ENCODE measurements at regions not wholly inside any gene's neighbourhood (a gene's known extent, or its start where the extent isn't known, plus 50 kb on each side); places are given as distances from the start of the nearest gene placed in this dataset.

DNA sequence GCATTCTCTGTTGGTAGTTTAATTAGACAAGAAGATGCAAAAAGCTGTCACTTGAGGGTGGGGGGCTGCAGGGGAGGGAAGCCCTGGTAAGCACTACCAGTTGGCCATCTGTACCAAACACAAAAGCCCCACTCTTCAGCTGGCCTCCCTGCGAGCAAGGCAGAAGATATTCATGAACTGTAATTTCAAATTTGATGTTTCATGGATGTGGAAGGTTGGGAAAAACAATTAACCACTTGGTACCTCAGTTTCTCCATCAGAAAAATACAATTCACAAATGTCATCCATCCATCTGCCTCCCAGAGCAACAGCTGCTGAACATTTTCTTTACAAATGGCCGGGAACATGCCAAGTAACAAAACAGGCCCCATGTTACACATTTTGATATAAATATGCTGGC, 265.3 kb downstream of the HNRNPD start:
- TF ChIP-seq, protein P1, sequence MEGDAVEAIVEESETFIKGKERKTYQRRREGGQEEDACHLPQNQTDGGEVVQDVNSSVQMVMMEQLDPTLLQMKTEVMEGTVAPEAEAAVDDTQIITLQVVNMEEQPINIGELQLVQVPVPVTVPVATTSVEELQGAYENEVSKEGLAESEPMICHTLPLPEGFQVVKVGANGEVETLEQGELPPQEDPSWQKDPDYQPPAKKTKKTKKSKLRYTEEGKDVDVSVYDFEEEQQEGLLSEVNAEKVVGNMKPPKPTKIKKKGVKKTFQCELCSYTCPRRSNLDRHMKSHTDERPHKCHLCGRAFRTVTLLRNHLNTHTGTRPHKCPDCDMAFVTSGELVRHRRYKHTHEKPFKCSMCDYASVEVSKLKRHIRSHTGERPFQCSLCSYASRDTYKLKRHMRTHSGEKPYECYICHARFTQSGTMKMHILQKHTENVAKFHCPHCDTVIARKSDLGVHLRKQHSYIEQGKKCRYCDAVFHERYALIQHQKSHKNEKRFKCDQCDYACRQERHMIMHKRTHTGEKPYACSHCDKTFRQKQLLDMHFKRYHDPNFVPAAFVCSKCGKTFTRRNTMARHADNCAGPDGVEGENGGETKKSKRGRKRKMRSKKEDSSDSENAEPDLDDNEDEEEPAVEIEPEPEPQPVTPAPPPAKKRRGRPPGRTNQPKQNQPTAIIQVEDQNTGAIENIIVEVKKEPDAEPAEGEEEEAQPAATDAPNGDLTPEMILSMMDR (IDR thresholded peaks at IDR 0.05; ENCODE audit: low read depth, low read length), result no peak
- Histone ChIP-seq H3K9me3 (ENCODE audit: control insufficient read depth, insufficient read depth, low read length) (no peaks in the 10 kb centered on the region), H3K4me3 (ENCODE audit: low read depth, low read length) (no peak overlapping the region), H3K27ac (ENCODE audit: low read depth, low read length) (no peak overlapping the region), H3K27me3 (ENCODE audit: control insufficient read depth, insufficient read depth, low read length) (peaks cover 2% of the 10 kb centered on the region)
- no peak for DNase-seq (ENCODE audit: low read depth, low spot score)
- ChIA-PET CTCF (no interaction called here), POLR2A (no interaction called here)

DNA sequence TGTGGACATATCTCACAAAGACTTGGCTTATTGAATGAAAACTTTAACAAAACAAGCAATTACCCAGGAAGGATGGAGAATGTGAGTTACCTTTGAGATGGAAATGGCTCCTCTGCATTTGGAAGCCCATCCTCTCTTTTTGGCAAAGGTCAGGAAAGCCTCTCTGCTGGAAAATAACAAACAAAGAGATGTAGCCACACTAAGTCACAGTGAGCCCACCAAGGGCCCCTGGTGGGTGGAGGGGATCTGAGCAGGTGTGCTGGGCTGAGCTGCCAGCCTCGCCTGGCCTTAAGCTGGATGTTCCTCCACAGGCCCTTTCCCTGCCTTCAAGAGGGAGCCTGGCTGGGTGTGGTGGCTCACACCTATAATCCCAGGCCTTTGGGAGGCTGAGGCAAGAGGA, 269.2 kb downstream of the HNRNPD start:
- TF ChIP-seq, protein P1 (IDR thresholded peaks at IDR 0.05; ENCODE audit: low read depth, low read length), result no peak
- Histone ChIP-seq H3K9me3 (ENCODE audit: control insufficient read depth, insufficient read depth, low read length) (no peaks in the 10 kb centered on the region), H3K27me3 (ENCODE audit: control insufficient read depth, insufficient read depth, low read length) (no peaks in the 10 kb centered on the region), H3K27ac (ENCODE audit: low read depth, low read length) (no peak overlapping the region), H3K4me3 (ENCODE audit: low read depth, low read length) (no peak overlapping the region)
- no peak for DNase-seq (ENCODE audit: low read depth, low spot score)
- ChIA-PET POLR2A (no interaction called here), CTCF (no interaction called here)

DNA sequence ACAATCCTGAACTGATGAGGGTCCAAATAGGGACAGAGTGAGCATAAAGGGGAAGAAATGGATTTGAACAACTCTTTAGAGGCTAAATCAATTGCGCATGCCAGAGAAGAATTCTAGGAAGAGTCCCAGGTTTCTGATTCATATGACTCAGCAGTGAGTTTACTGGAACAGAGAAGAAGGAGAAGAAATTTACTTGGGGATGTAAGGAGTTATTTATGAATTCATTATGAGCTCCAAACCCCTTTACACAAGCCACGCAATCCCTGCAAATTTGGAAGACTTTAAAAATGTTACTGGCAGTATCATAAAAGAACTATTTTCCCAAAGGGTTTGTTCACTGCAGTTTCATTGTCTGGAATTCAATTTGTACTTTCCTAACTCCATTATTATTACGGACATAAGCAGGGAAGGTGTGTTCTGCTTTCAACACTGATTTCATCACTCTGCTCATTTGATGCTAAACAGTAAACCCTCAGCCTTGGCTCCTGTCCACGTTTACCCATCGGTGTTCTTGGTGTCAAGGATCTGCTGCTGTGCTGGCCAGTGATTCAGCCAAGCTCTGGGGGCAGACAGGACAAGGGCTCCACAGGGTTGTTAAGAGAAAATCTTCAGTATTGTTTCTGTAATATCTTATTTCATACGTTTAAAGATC, 273.7 kb downstream of the HNRNPD start:
- ChIA-PET CTCF (no interaction called here), POLR2A (no interaction called here)
- Histone ChIP-seq H3K27ac (ENCODE audit: low read depth, low read length) (no peak overlapping the region), H3K9me3 (ENCODE audit: control insufficient read depth, insufficient read depth, low read length) (no peaks in the 10 kb centered on the region), H3K27me3 (ENCODE audit: control insufficient read depth, insufficient read depth, low read length) (no peaks in the 10 kb centered on the region), H3K4me3 (ENCODE audit: low read depth, low read length) (no peak overlapping the region)
- DNase-seq (ENCODE audit: low read depth, low spot score), result no peak
- TF ChIP-seq, protein P1 (IDR thresholded peaks at IDR 0.05; ENCODE audit: low read depth, low read length), result no peak

DNA sequence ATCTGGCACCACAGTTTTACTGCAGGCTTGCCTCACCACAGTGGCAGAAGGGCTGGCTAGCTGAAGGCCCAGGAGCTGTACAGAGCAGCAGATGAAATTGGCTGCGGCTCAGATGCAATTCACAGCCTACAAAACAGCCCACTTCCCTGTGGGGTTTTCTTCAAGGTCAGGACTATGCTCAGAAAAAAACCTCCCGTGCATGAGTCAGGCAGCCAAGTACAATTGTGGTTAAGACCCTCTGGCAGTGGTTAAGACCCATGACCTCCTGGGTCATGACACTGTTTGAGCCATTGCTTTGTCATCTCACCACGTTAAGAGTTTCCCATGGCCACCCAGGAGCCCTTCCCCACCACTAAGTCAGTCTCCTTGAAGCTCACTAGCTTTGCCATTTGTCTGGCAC, 276.3 kb downstream of the HNRNPD start:
- DNase-seq (ENCODE audit: low read depth, low spot score), result no peak
- H3K4me3 ChIP-seq (ENCODE audit: low read depth, low read length), result no peak overlapping the region
- TF ChIP-seq, protein P1 (IDR thresholded peaks at IDR 0.05; ENCODE audit: low read depth, low read length), result no peak
- ChIA-PET CTCF (no interaction called here), POLR2A (no interaction called here)
- H3K9me3 ChIP-seq (ENCODE audit: control insufficient read depth, insufficient read depth, low read length), result no peaks in the 10 kb centered on the region
- no peak overlapping the region for H3K27ac ChIP-seq (ENCODE audit: low read depth, low read length)
- no peaks in the 10 kb centered on the region for H3K27me3 ChIP-seq (ENCODE audit: control insufficient read depth, insufficient read depth, low read length)

DNA sequence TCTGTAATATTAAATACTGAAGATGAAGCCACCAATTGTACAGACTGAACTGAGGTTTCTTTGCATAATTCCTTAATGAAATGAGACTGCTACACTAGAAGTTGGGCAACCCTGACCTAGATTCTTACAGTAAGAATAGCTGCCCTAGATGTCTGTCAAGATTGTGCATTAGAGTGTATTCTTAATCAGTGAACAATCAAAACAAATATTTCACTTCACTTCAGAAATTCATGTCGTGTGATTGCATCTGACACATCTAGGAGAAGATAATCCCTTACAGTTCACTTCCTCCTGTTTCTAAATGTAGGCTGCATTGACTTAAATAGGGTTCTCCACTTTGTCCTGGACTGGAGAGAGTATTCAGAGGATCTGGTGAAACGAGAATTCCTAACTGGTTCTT, 283.1 kb downstream of the HNRNPD start:
- Histone ChIP-seq H3K4me3 (ENCODE audit: low read depth, low read length) (no peak overlapping the region), H3K27me3 (ENCODE audit: control insufficient read depth, insufficient read depth, low read length) (no peaks in the 10 kb centered on the region), H3K9me3 (ENCODE audit: control insufficient read depth, insufficient read depth, low read length) (no peaks in the 10 kb centered on the region), H3K27ac (ENCODE audit: low read depth, low read length) (no peak overlapping the region)
- CTCF ChIA-PET, result no interaction called here
- POLR2A ChIA-PET, result no interaction called here
- TF ChIP-seq, protein P1 (IDR thresholded peaks at IDR 0.05; ENCODE audit: low read depth, low read length), result no peak
- DNase-seq (ENCODE audit: low read depth, low spot score), result no peak
